Muscle layer of duodenum (tissue), 2 donors: ENCODE measurements at regions not wholly inside any gene's neighbourhood (a gene's known extent, or its start where the extent isn't known, plus 50 kb on each side); places are given as distances from the start of the nearest gene placed in this dataset.
"Not testable (repeated sequence)": the region's sequence is repeated elsewhere in the genome, so short reads cannot be mapped to it uniquely, and the experiment has no call there.

Source experiments
- H3K27ac ChIP-seq: one replicate; pipeline ENCODE4 v1.7.0; 2013; ENCODE audit warnings: mild to moderate bottlenecking, low read length
- H3K27me3 ChIP-seq: one replicate; pipeline ENCODE4 v1.7.0; 2013; ENCODE audit warnings: low read depth, mild to moderate bottlenecking, control low read depth, low read length
- H3K36me3 ChIP-seq, 2 donors: one replicate each; pipeline ENCODE4 v1.7.0; 2013; ENCODE audit warnings: low read length in 2 of 2, control low read depth in 1 of 2, mild to moderate bottlenecking in 1 of 2; ENCODE audit not compliant: insufficient read depth in 2 of 2, control insufficient read depth in 1 of 2
- H3K4me1 ChIP-seq, 2 donors: one replicate each; pipeline ENCODE4 v1.7.0; 2013; ENCODE audit warnings: low read length in 2 of 2, mild to moderate bottlenecking in 2 of 2, control low read depth in 1 of 2, moderate library complexity in 1 of 2; ENCODE audit not compliant: insufficient read depth in 2 of 2, control insufficient read depth in 1 of 2
- H3K4me3 ChIP-seq, 2 donors: one replicate each; pipeline ENCODE4 v1.7.0; 2013; ENCODE audit warnings: low read length in 2 of 2, low read depth in 1 of 2, mild to moderate bottlenecking in 1 of 2
- H3K9me3 ChIP-seq, 2 donors: one replicate each; pipeline ENCODE4 v1.7.0; 2013; ENCODE audit warnings: low read length in 2 of 2, control low read depth in 1 of 2, mild to moderate bottlenecking in 1 of 2; ENCODE audit not compliant: control insufficient read depth in 1 of 2
- donor health status: healthy.

- Histone ChIP-seq H3K36me3 (no peaks in the 10 kb centered on the region), H3K9me3 (no peaks in the 10 kb centered on the region), H3K4me3 (no peak overlapping the region), H3K27ac (no peak overlapping the region), H3K4me1 (no peaks in the 10 kb centered on the region), H3K27me3 (no peaks in the 10 kb centered on the region)
These were observed 325.4 kb upstream of the SFSWAP start for GRCh38 chr12:131385313-131386166.

GRCh38 chr12:131386167-131386521, 324.7 kb upstream of the SFSWAP start:
- H3K36me3 ChIP-seq, result no peaks in the 10 kb centered on the region
- H3K27me3 ChIP-seq, result no peaks in the 10 kb centered on the region
- H3K27ac ChIP-seq, result no peak overlapping the region
- no peak overlapping the region for H3K4me3 ChIP-seq
- no peaks in the 10 kb centered on the region for H3K9me3 ChIP-seq
- no peaks in the 10 kb centered on the region for H3K4me1 ChIP-seq

GRCh38 chr12:131386781-131387180, 324.1 kb upstream of the SFSWAP start:
- Histone ChIP-seq H3K27ac (no peak overlapping the region), H3K9me3 (no peaks in the 10 kb centered on the region), H3K27me3 (no peaks in the 10 kb centered on the region), H3K36me3 (no peaks in the 10 kb centered on the region), H3K4me1 (no peaks in the 10 kb centered on the region), H3K4me3 (no peak overlapping the region)

GRCh38 chr12:131387281-131388163, 323.4 kb upstream of the SFSWAP start:
- Histone ChIP-seq H3K4me3 (no peak overlapping the region), H3K27ac (no peak overlapping the region), H3K9me3 (no peaks in the 10 kb centered on the region), H3K4me1 (no peaks in the 10 kb centered on the region), H3K36me3 (no peaks in the 10 kb centered on the region), H3K27me3 (no peaks in the 10 kb centered on the region)

GRCh38 chr12:131388164-131389053, 322.5 kb upstream of the SFSWAP start:
- not testable (repeated sequence) for H3K27me3 ChIP-seq, H3K4me1 ChIP-seq, H3K36me3 ChIP-seq, H3K27ac ChIP-seq, H3K4me3 ChIP-seq, H3K9me3 ChIP-seq

GRCh38 chr12:131389054-131390013, 321.6 kb upstream of the SFSWAP start:
- Histone ChIP-seq H3K4me1 (no peaks in the 10 kb centered on the region), H3K27me3 (no peaks in the 10 kb centered on the region), H3K9me3 (no peaks in the 10 kb centered on the region), H3K4me3 (no peak overlapping the region), H3K36me3 (no peaks in the 10 kb centered on the region), H3K27ac (no peak overlapping the region)

- H3K4me1 ChIP-seq, result no peaks in the 10 kb centered on the region
- no peaks in the 10 kb centered on the region for H3K27me3 ChIP-seq
- no peak overlapping the region for H3K27ac ChIP-seq
- no peak overlapping the region for H3K4me3 ChIP-seq
- H3K9me3 ChIP-seq, result no peaks in the 10 kb centered on the region
- no peaks in the 10 kb centered on the region for H3K36me3 ChIP-seq
These were observed 320.2 kb upstream of the SFSWAP start for GRCh38 chr12:131390412-131391334.

- Histone ChIP-seq H3K27me3 (no peaks in the 10 kb centered on the region), H3K27ac (no peak overlapping the region), H3K36me3 (no peaks in the 10 kb centered on the region), H3K9me3 (no peaks in the 10 kb centered on the region), H3K4me3 (no peak overlapping the region), H3K4me1 (no peaks in the 10 kb centered on the region)
These were observed 319.5 kb upstream of the SFSWAP start for GRCh38 chr12:131391399-131391798.

- H3K9me3 ChIP-seq, H3K4me3 ChIP-seq, H3K27ac ChIP-seq, H3K36me3 ChIP-seq, H3K27me3 ChIP-seq, H3K4me1 ChIP-seq: not testable (repeated sequence)
These were observed 316.1 kb upstream of the SFSWAP start for GRCh38 chr12:131394752-131395151.
